BE2C (cell line): ENCODE measurements at regions not wholly inside any gene's neighbourhood (a gene's known extent, or its start where the extent isn't known, plus 50 kb on each side); places are given as distances from the start of the nearest gene placed in this dataset.

Source experiments
- DNase-seq: peaks from one replicate; pipeline ENCODE4 v3.0.0-alpha.2; 2020
- H3K27me3 ChIP-seq: fragments of 250-450 bp; sonication (Bioruptor Pico); 2 replicates; pipeline ENCODE4 v1.5.1; 2020; ENCODE audit warnings: mild to moderate bottlenecking
- H3K36me3 ChIP-seq: fragments of 250-450 bp; sonication (Bioruptor Pico); 2 replicates; pipeline ENCODE4 v1.5.1; 2020; ENCODE audit warnings: mild to moderate bottlenecking
- H3K4me1 ChIP-seq: fragments of 250-450 bp; sonication (Bioruptor Pico); 2 replicates; pipeline ENCODE4 v1.5.1; 2020
- H3K4me3 ChIP-seq: 2 replicates; pipeline ENCODE4 v1.5.1; 2011; ENCODE audit warnings: low read depth, low read length
- H3K9me3 ChIP-seq: fragments of 250-450 bp; sonication (Bioruptor Pico); 2 replicates; pipeline ENCODE4 v1.5.1; 2020
- TF ChIP-seq, protein P1 (sequence below): IDR thresholded peaks from 2 replicates; pipeline ENCODE4 v1.5.1; 2012; ENCODE audit warnings: mild to moderate bottlenecking, low read depth, low read length

GRCh38 chr2:204453730-204454167 is 91.5 kb upstream of the PARD3B start:
- no peaks in the 10 kb centered on the region for H3K4me1 ChIP-seq
- H3K9me3 ChIP-seq = no peaks in the 10 kb centered on the region
- H3K4me3 ChIP-seq = no peak overlapping the region
- DNase-seq = peak; percentile 31
- no peaks in the 10 kb centered on the region for H3K27me3 ChIP-seq
- no peaks in the 10 kb centered on the region for H3K36me3 ChIP-seq
- TF ChIP-seq, protein P1, sequence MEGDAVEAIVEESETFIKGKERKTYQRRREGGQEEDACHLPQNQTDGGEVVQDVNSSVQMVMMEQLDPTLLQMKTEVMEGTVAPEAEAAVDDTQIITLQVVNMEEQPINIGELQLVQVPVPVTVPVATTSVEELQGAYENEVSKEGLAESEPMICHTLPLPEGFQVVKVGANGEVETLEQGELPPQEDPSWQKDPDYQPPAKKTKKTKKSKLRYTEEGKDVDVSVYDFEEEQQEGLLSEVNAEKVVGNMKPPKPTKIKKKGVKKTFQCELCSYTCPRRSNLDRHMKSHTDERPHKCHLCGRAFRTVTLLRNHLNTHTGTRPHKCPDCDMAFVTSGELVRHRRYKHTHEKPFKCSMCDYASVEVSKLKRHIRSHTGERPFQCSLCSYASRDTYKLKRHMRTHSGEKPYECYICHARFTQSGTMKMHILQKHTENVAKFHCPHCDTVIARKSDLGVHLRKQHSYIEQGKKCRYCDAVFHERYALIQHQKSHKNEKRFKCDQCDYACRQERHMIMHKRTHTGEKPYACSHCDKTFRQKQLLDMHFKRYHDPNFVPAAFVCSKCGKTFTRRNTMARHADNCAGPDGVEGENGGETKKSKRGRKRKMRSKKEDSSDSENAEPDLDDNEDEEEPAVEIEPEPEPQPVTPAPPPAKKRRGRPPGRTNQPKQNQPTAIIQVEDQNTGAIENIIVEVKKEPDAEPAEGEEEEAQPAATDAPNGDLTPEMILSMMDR = no peak

DNA sequence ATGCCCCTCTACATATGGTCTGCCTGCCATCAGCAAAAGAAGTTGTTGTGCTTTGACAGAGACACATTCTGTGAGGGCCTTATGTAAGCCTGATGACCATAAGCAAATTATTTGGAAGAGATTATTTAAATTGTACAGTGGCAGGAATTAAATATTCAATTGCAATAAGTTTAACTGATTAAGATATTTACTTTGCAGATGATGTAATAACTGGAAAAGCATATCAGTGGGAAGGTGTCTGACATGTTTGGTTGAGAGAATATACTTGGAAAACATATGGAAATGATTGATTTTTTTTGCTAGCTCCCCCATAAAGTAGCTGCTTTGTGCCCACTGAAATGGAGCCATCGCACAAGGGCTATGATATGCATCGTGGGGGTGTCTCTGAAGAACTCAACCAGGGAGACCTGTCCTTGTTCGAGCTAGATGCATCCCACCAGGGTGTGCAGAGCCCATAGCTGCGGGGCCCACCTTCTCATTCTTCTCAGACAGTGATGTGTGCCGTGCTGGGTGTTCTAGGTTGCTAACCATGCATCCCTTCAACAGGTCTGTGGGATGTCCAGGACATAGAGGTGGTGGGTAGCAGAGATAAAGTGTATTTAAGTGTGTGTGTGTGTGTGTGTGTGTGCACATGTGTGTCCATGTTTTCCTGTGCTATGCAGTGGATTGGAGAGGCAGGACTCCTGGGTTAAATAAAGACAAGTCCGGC is 90.4 kb upstream of the PARD3B start:
- Histone ChIP-seq H3K9me3 (no peaks in the 10 kb centered on the region), H3K4me1 (no peaks in the 10 kb centered on the region), H3K4me3 (no peak overlapping the region), H3K36me3 (no peaks in the 10 kb centered on the region), H3K27me3 (no peaks in the 10 kb centered on the region)
- DNase-seq = no peak
- TF ChIP-seq, protein P1 = no peak

DNA sequence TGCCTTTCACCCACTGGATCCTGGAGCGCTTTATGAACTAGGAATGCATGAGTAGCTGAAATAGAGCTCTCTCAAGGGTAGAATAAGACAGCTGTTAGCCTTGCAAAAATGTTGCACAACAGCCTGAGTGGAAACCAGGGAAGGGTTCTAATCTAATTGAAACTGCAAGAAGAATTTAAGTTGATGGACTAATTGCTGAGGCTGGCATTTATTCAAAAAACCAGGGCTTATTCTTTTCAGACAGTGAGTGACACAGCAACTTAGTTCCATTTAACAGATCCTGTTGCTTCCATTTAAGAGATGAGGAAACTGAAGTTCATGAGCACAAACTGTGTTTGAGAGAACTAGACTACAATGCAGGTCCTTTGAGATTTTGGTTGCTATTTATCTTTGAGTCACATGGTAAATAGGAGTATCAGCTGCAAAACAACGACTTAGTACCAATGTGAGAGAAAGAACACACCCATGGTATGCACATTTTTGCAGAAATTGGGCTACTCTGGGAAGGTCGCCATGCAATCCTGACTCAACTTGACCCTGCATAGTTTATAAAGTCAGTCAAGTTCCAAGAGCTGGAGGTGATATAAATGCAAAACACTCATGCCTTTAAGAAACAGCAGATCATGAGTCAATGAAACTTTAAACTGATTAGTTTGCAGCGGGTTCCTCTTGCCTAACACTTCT is 76.4 kb upstream of the PARD3B start:
- TF ChIP-seq, protein P1 = no peak
- peak; percentile 20 for DNase-seq
- Histone ChIP-seq H3K36me3 (no peaks in the 10 kb centered on the region), H3K9me3 (no peaks in the 10 kb centered on the region), H3K4me3 (no peak overlapping the region), H3K27me3 (no peaks in the 10 kb centered on the region), H3K4me1 (peaks cover 5% of the 10 kb centered on the region; the same call in 1 of the 2 replicates)

GRCh38 chr2:204470178-204470620 is 75.1 kb upstream of the PARD3B start:
- Histone ChIP-seq H3K27me3 (no peaks in the 10 kb centered on the region), H3K9me3 (no peaks in the 10 kb centered on the region), H3K4me1 (peaks cover 5% of the 10 kb centered on the region; the same call in 1 of the 2 replicates), H3K4me3 (no peak overlapping the region), H3K36me3 (no peaks in the 10 kb centered on the region)
- TF ChIP-seq, protein P1 = no peak
- DNase-seq = no peak

- no peak overlapping the region for H3K4me3 ChIP-seq
- H3K36me3 ChIP-seq = no peaks in the 10 kb centered on the region
- H3K4me1 ChIP-seq = peaks cover 9% of the 10 kb centered on the region
- no peaks in the 10 kb centered on the region for H3K9me3 ChIP-seq
- no peaks in the 10 kb centered on the region for H3K27me3 ChIP-seq
- DNase-seq = no peak
- TF ChIP-seq, protein P1 = no peak
These were observed 74.6 kb upstream of the PARD3B start for GRCh38 chr2:204470621-204471196.
